ENCODE measurements at regions not wholly inside any gene's neighbourhood (a gene's known extent, or its start where the extent isn't known, plus 50 kb on each side); places are given as distances from the start of the nearest gene placed in this dataset.

- H3K4me1 ChIP-seq (replicated peaks in 1 of 2), result no peaks in the 10 kb centered on the region
- no peaks in the 10 kb centered on the region for H3K36me3 ChIP-seq (replicated peaks in 1 of 2)
- no peak for DNase-seq
- H3K4me3 ChIP-seq, result no peak overlapping the region
- H3K27me3 ChIP-seq, result peaks cover 6% of the 10 kb centered on the region
- H3K27ac ChIP-seq, result no peak overlapping the region
- no peak for TF ChIP-seq POLR2A (IDR thresholded peaks at IDR 0.05)
- TF ChIP-seq CTCF (IDR thresholded peaks at IDR 0.05), result no peak
- intact Hi-C loops (cut with DNase I), result no loop called here
- 27 to 63% (median 46%) methylated on average over 1 of the region's 1 CpG for WGBS, 4 donors
- H3K9me3 ChIP-seq (replicated peaks in 1 of 3), result no peaks in the 10 kb centered on the region
Observed at GRCh38 chr4:111602848-111603247, 542.4 kb upstream of the FAM241A start.

GRCh38 chr4:111605111-111605510 lies 540.1 kb upstream of the FAM241A start:
- H3K27me3 ChIP-seq, result no peaks in the 10 kb centered on the region
- H3K9me3 ChIP-seq (replicated peaks in 1 of 3), result no peaks in the 10 kb centered on the region
- intact Hi-C loops (cut with DNase I), result no loop called here
- no peaks in the 10 kb centered on the region for H3K36me3 ChIP-seq (replicated peaks in 1 of 2)
- no peak overlapping the region for H3K4me3 ChIP-seq
- DNase-seq, result no peak
- WGBS, 4 donors, result 34 to 56% (median 39%) methylated on average over 1 of the region's 1 CpG
- no peak overlapping the region for H3K27ac ChIP-seq
- no peaks in the 10 kb centered on the region for H3K4me1 ChIP-seq (replicated peaks in 1 of 2)
- no peak for TF ChIP-seq POLR2A (IDR thresholded peaks at IDR 0.05)

GRCh38 chr4:111610681-111611080 lies 534.6 kb upstream of the FAM241A start:
- H3K4me1 ChIP-seq (replicated peaks in 1 of 2), result no peaks in the 10 kb centered on the region
- no peaks in the 10 kb centered on the region for H3K27me3 ChIP-seq
- no peak overlapping the region for H3K4me3 ChIP-seq
- DNase-seq, result no peak
- no peak overlapping the region for H3K27ac ChIP-seq
- 72 to 82% (median 77%) methylated on average over 5 of the region's 5 CpGs for WGBS, 4 donors
- no peaks in the 10 kb centered on the region for H3K36me3 ChIP-seq (replicated peaks in 1 of 2)
- intact Hi-C loops (cut with DNase I), result no loop called here
- no peaks in the 10 kb centered on the region for H3K9me3 ChIP-seq (replicated peaks in 1 of 3)
- TF ChIP-seq CTCF (IDR thresholded peaks at IDR 0.05) (no peak), POLR2A (IDR thresholded peaks at IDR 0.05) (no peak)

- DNase-seq, result no peak
- no peaks in the 10 kb centered on the region for H3K9me3 ChIP-seq (replicated peaks in 1 of 3)
- no peaks in the 10 kb centered on the region for H3K27me3 ChIP-seq
- no peak overlapping the region for H3K27ac ChIP-seq
- H3K4me1 ChIP-seq (replicated peaks in 1 of 2), result no peaks in the 10 kb centered on the region
- H3K4me3 ChIP-seq, result no peak overlapping the region
- WGBS, 4 donors, result 18 to 28% (median 25%) methylated on average over 6 of the region's 6 CpGs
- intact Hi-C loops (cut with DNase I), result no loop called here
- H3K36me3 ChIP-seq (replicated peaks in 1 of 2), result no peaks in the 10 kb centered on the region
- TF ChIP-seq CTCF (IDR thresholded peaks at IDR 0.05) (no peak), POLR2A (IDR thresholded peaks at IDR 0.05) (no peak)
Observed at GRCh38 chr4:111618908-111619307, 526.3 kb upstream of the FAM241A start.

GRCh38 chr4:111628437-111628836 lies 516.8 kb upstream of the FAM241A start:
- no peaks in the 10 kb centered on the region for H3K9me3 ChIP-seq (replicated peaks in 1 of 3)
- H3K27ac ChIP-seq, result no peak overlapping the region
- WGBS, 4 donors, result 64 to 74% (median 68%) methylated on average over 6 to 10 of the region's 10 CpGs
- no peaks in the 10 kb centered on the region for H3K4me1 ChIP-seq (replicated peaks in 1 of 2)
- no peak for DNase-seq
- H3K27me3 ChIP-seq, result peaks cover 9% of the 10 kb centered on the region
- intact Hi-C loops (cut with DNase I), result no loop called here
- no peaks in the 10 kb centered on the region for H3K36me3 ChIP-seq (replicated peaks in 1 of 2)
- H3K4me3 ChIP-seq, result no peak overlapping the region
- TF ChIP-seq CTCF (IDR thresholded peaks at IDR 0.05) (no peak), POLR2A (IDR thresholded peaks at IDR 0.05) (no peak)
